Esophagus muscularis mucosa (tissue), 4 donors: ENCODE measurements at regions not wholly inside any gene's neighbourhood (a gene's known extent, or its start where the extent isn't known, plus 50 kb on each side); places are given as distances from the start of the nearest gene placed in this dataset.

Experiments
- CTCF ChIP-seq, 3 experiments: fragments of 200-600 bp in 2 of 3; fragments of 450-650 bp in 1 of 3; sonication (generic) in 2 of 3; IDR thresholded peaks; one replicate each; pipeline ENCODE4 v1.5.1; 2017 to 2019; ENCODE audit warnings: antibody characterized with exemption in 3 of 3, mild to moderate bottlenecking in 2 of 3, moderate library complexity in 1 of 3
- EP300 ChIP-seq: sonication (generic); formaldehyde crosslinking; IDR thresholded peaks from one replicate; pipeline ENCODE4 v1.6.1; 2017; ENCODE audit warnings: antibody characterized with exemption
- POLR2A ChIP-seq: fragments of 450-650 bp; IDR thresholded peaks from one replicate; pipeline ENCODE4 v1.6.1; 2017; ENCODE audit warnings: antibody characterized with exemption, moderate library complexity, mild to moderate bottlenecking, low read depth
- POLR2AphosphoS5 ChIP-seq, 2 donors: sonication (generic); formaldehyde crosslinking; IDR thresholded peaks; one replicate each; pipeline ENCODE4 v1.6.1; 2017; ENCODE audit warnings: antibody characterized with exemption in 2 of 2

GRCh38 chr3:17909714-17910113 is 167.3 kb upstream of the TBC1D5 start:
- TF ChIP-seq CTCF (IDR thresholded peaks at IDR 0.05), result no peak
- no peak for TF ChIP-seq POLR2A
- TF ChIP-seq POLR2AphosphoS5 (IDR thresholded peaks at IDR 0.05), result no peak
- TF ChIP-seq EP300, result no peak
